ENCODE measurements at regions not wholly inside any gene's neighbourhood (a gene's known extent, or its start where the extent isn't known, plus 50 kb on each side); places are given as distances from the start of the nearest gene placed in this dataset.

- no peaks in the 10 kb centered on the region for H3K4me1 ChIP-seq (ENCODE audit: control insufficient read depth, low read length)
- no peaks in the 10 kb centered on the region for H3K79me2 ChIP-seq (ENCODE audit: control insufficient read depth, low read length)
- H4K20me1 ChIP-seq (ENCODE audit: control insufficient read depth, insufficient read depth, low read depth, low read length), result no peaks in the 10 kb centered on the region
- H3K4me3 ChIP-seq (ENCODE audit: low read length), result no peak overlapping the region
- no peak overlapping the region for H3K27ac ChIP-seq (ENCODE audit: low read depth, low read length)
- H3F3A ChIP-seq (ENCODE audit: control insufficient read depth, insufficient read depth), result no peaks in the 10 kb centered on the region
- H3K36me3 ChIP-seq (ENCODE audit: control insufficient read depth, low read length), result no peaks in the 10 kb centered on the region
- no peaks in the 10 kb centered on the region for H3K27me3 ChIP-seq (ENCODE audit: control insufficient read depth, low read length)
- no peaks in the 10 kb centered on the region for H3K9me2 ChIP-seq (replicated peaks; ENCODE audit: control insufficient read depth, low read length)
- no peak for TF ChIP-seq EZH2phosphoT487 (IDR thresholded peaks at IDR 0.05; ENCODE audit: borderline replicate concordance, low read length)
- no peak for TF ChIP-seq CTCF (IDR thresholded peaks at IDR 0.05; ENCODE audit: low read depth, low read length, poor library complexity, severe bottlenecking)
- no peak overlapping the region for H3K4me2 ChIP-seq (ENCODE audit: low read length)
- H3K9me3 ChIP-seq (ENCODE audit: control insufficient read depth, insufficient read depth, low read length), result no peaks in the 10 kb centered on the region
These were observed 51.9 kb upstream of the DBX2 start for GRCh38 chr12:45102818-45103217.

GRCh38 chr12:45105996-45106395 lies 55.1 kb upstream of the DBX2 start:
- Histone ChIP-seq H3K36me3 (ENCODE audit: control insufficient read depth, low read length) (no peaks in the 10 kb centered on the region), H3K9me2 (replicated peaks; ENCODE audit: control insufficient read depth, low read length) (no peaks in the 10 kb centered on the region), H3K4me1 (ENCODE audit: control insufficient read depth, low read length) (no peaks in the 10 kb centered on the region), H4K20me1 (ENCODE audit: control insufficient read depth, insufficient read depth, low read depth, low read length) (no peaks in the 10 kb centered on the region), H3F3A (ENCODE audit: control insufficient read depth, insufficient read depth) (no peaks in the 10 kb centered on the region), H3K4me2 (ENCODE audit: low read length) (no peak overlapping the region), H3K9me3 (ENCODE audit: control insufficient read depth, insufficient read depth, low read length) (no peaks in the 10 kb centered on the region), H3K79me2 (ENCODE audit: control insufficient read depth, low read length) (no peaks in the 10 kb centered on the region), H3K4me3 (ENCODE audit: low read length) (no peak overlapping the region), H3K27me3 (ENCODE audit: control insufficient read depth, low read length) (no peaks in the 10 kb centered on the region), H3K27ac (ENCODE audit: low read depth, low read length) (no peak overlapping the region)
- TF ChIP-seq CTCF (IDR thresholded peaks at IDR 0.05; ENCODE audit: low read depth, low read length, poor library complexity, severe bottlenecking) (no peak), EZH2phosphoT487 (IDR thresholded peaks at IDR 0.05; ENCODE audit: borderline replicate concordance, low read length) (no peak)

GRCh38 chr12:45112306-45112705 lies 61.4 kb upstream of the DBX2 start:
- Histone ChIP-seq H3K79me2 (ENCODE audit: control insufficient read depth, low read length) (no peaks in the 10 kb centered on the region), H3K36me3 (ENCODE audit: control insufficient read depth, low read length) (no peaks in the 10 kb centered on the region), H3K4me2 (ENCODE audit: low read length) (no peak overlapping the region), H3K4me1 (ENCODE audit: control insufficient read depth, low read length) (no peaks in the 10 kb centered on the region), H3F3A (ENCODE audit: control insufficient read depth, insufficient read depth) (no peaks in the 10 kb centered on the region), H3K9me3 (ENCODE audit: control insufficient read depth, insufficient read depth, low read length) (no peaks in the 10 kb centered on the region), H4K20me1 (ENCODE audit: control insufficient read depth, insufficient read depth, low read depth, low read length) (no peaks in the 10 kb centered on the region), H3K27ac (ENCODE audit: low read depth, low read length) (no peak overlapping the region), H3K27me3 (ENCODE audit: control insufficient read depth, low read length) (no peaks in the 10 kb centered on the region), H3K9me2 (replicated peaks; ENCODE audit: control insufficient read depth, low read length) (no peaks in the 10 kb centered on the region), H3K4me3 (ENCODE audit: low read length) (no peak overlapping the region)
- TF ChIP-seq EZH2phosphoT487 (IDR thresholded peaks at IDR 0.05; ENCODE audit: borderline replicate concordance, low read length) (no peak), CTCF (IDR thresholded peaks at IDR 0.05; ENCODE audit: low read depth, low read length, poor library complexity, severe bottlenecking) (no peak)

- no peaks in the 10 kb centered on the region for H3K79me2 ChIP-seq (ENCODE audit: control insufficient read depth, low read length)
- H3K4me1 ChIP-seq (ENCODE audit: control insufficient read depth, low read length), result no peaks in the 10 kb centered on the region
- no peaks in the 10 kb centered on the region for H3F3A ChIP-seq (ENCODE audit: control insufficient read depth, insufficient read depth)
- no peaks in the 10 kb centered on the region for H3K9me3 ChIP-seq (ENCODE audit: control insufficient read depth, insufficient read depth, low read length)
- no peaks in the 10 kb centered on the region for H3K36me3 ChIP-seq (ENCODE audit: control insufficient read depth, low read length)
- H4K20me1 ChIP-seq (ENCODE audit: control insufficient read depth, insufficient read depth, low read depth, low read length), result no peaks in the 10 kb centered on the region
- H3K9me2 ChIP-seq (replicated peaks; ENCODE audit: control insufficient read depth, low read length), result no peaks in the 10 kb centered on the region
- TF ChIP-seq CTCF (IDR thresholded peaks at IDR 0.05; ENCODE audit: low read depth, low read length, poor library complexity, severe bottlenecking) (peak; percentile 29), EZH2phosphoT487 (IDR thresholded peaks at IDR 0.05; ENCODE audit: borderline replicate concordance, low read length) (no peak)
- no peak overlapping the region for H3K4me3 ChIP-seq (ENCODE audit: low read length)
- no peak overlapping the region for H3K4me2 ChIP-seq (ENCODE audit: low read length)
- no peak overlapping the region for H3K27ac ChIP-seq (ENCODE audit: low read depth, low read length)
- H3K27me3 ChIP-seq (ENCODE audit: control insufficient read depth, low read length), result no peaks in the 10 kb centered on the region
These were observed 70.3 kb upstream of the DBX2 start for GRCh38 chr12:45121224-45121623.
